ENCODE measurements at regions not wholly inside any gene's neighbourhood (a gene's known extent, or its start where the extent isn't known, plus 50 kb on each side); places are given as distances from the start of the nearest gene placed in this dataset.

- TF ChIP-seq CREB1 (CRISPR knock-in tag; IDR thresholded peaks at IDR 0.05; ENCODE audit: low read depth) (no peak), REST (IDR thresholded peaks at IDR 0.05; ENCODE audit: unreplicated experiment) (no peak), STAT1 (IDR thresholded peaks at IDR 0.05; ENCODE audit: unreplicated experiment) (no peak), EZH2phosphoT487 (IDR thresholded peaks at IDR 0.05; ENCODE audit: unreplicated experiment) (no peak), POLR2AphosphoS5 (IDR thresholded peaks at IDR 0.05; ENCODE audit: low read depth) (no peak)
Measured at GRCh38 chr12:4202918-4203317, 70.6 kb upstream of the CCND2 start (continued).

GRCh38 chr12:4202487-4202886 is 71.1 kb upstream of the CCND2 start:
- TF ChIP-seq EZH2 (IDR thresholded peaks at IDR 0.05; ENCODE audit: low read depth, unreplicated experiment) (no peak), ZNF331 (CRISPR knock-in tag; IDR thresholded peaks at IDR 0.05; ENCODE audit: low read depth) (no peak), REST (IDR thresholded peaks at IDR 0.05; ENCODE audit: unreplicated experiment) (no peak), POLR2AphosphoS5 (IDR thresholded peaks at IDR 0.05; ENCODE audit: low read depth) (no peak), ETS1 (IDR thresholded peaks at IDR 0.05) (no peak), ZNF462 (CRISPR knock-in tag; IDR thresholded peaks at IDR 0.05) (no peak)
- no peaks in the 10 kb centered on the region for H3K36me3 ChIP-seq (ENCODE audit: insufficient read depth)
- H3K27ac ChIP-seq (ENCODE audit: low read depth) = peak overlapping the region; percentile 89; the same call in 1 of the 2 replicates
- H3K4me3 ChIP-seq = no peak overlapping the region
- H3K9me2 ChIP-seq (ENCODE audit: insufficient read depth) = no peaks in the 10 kb centered on the region
- Mint-ChIP-seq H3K4me3 (no peak overlapping the region), H3K27ac (peak overlapping the region; percentile 6; the same call in 1 of the 2 replicates), H3K4me1 (peaks cover 62% of the 10 kb centered on the region), H3K27me3 (ENCODE audit: insufficient read depth, low read depth, poor library complexity) (peaks cover 19% of the 10 kb centered on the region), H3K9me3 (peaks cover 4% of the 10 kb centered on the region; the same call in 1 of the 3 replicates), H3K36me3 (ENCODE audit: low read depth) (no peaks in the 10 kb centered on the region; the same call in 2 of the 3 replicates)
- DNase-seq (ENCODE audit: low spot score) = no peak
- ATAC-seq = no peak
- H3K79me2 ChIP-seq (replicated peaks; ENCODE audit: insufficient read depth) = no peaks in the 10 kb centered on the region
- H3K27me3 ChIP-seq (ENCODE audit: insufficient read depth) = no peaks in the 10 kb centered on the region
- peaks cover 18% of the 10 kb centered on the region for H3F3A ChIP-seq (replicated peaks; ENCODE audit: low read depth)
- H4K20me1 ChIP-seq (replicated peaks; ENCODE audit: insufficient read depth) = no peaks in the 10 kb centered on the region
- peak overlapping the region; percentile 52; the same call in 1 of the 2 replicates for H3K4me2 ChIP-seq
- H3K4me1 ChIP-seq (ENCODE audit: insufficient read depth) = peaks cover 44% of the 10 kb centered on the region
- H2AFZ ChIP-seq = no peak overlapping the region

Measured in GM23338 (cell line).